Activated naive CD4-positive, alpha-beta T cell treated with Interleukin-2 at 50 U/mL for 16 hours (primary cell): ENCODE measurements at regions not wholly inside any gene's neighbourhood (a gene's known extent, or its start where the extent isn't known, plus 50 kb on each side); places are given as distances from the start of the nearest gene placed in this dataset.
"Not testable (repeated sequence)": the region's sequence is repeated elsewhere in the genome, so short reads cannot be mapped to it uniquely, and the experiment has no call there.

Experiments
- DNase-seq: peaks from one replicate; pipeline ENCODE4 v3.0.0-alpha.2; 2020

DNA sequence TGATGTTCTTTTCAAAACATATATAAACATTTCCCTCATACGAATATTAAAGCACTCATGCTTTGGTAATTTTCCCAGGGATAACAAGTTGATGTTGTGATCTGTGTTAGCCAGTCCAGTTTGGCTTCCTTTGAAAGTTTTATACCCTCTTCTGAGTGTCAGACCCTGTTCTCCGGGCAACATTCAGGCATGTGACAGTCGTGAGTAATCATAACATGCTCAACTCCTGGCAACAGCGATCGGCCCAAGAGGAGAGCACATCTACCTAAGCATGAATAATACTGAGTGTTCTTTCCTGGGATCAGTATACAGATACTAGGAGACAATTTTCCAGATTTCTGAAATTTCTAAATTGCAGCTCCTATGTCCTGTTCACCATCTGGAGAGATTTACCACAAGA, 1086.4 kb downstream of the CDH8 start:
- DNase-seq, result no peak

DNA sequence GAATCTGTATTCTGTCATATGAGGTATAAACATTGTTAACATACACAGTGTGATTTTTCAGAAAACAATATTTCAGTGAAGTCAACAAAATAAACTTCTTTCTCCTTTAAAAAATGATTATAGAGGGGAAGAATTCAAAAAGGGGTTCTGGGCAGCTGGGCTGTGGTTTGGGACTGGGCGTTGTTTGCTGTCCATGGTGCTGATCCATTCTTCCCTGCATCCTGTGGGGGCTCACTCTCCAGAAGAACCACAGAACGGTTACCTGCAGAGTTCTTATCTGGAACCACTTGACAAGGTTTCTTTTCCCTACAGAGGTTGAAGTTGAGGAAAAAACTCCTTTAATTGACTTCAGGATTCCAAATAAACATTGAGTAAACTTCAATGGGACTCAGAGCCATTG, 1091.0 kb downstream of the CDH8 start:
- no peak for DNase-seq

- not testable (repeated sequence) for DNase-seq
Measured at GRCh38 chr16:60936189-60936588, 1100.0 kb downstream of the CDH8 start.

- no peak for DNase-seq
Measured at GRCh38 chr16:60932600-60932999, 1103.6 kb downstream of the CDH8 start.

DNA sequence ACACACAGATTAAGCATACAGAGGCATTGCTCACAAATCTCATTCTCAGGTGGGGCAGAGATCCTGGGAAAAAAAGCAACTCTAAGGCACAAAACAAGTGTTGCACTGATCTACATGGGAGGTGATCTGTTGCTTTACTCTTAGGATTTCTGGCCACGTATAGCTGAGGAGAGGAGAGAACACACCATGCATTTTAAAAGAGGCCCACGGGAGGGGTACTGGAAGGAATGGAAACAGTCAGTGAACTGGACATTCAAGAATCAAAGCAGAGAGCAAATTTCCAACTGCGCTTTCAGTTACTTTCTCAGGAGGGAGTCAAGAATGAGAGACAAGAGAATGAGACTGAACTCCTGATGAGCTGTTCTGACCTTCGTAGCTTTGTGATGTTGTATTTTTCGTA, 1105.9 kb downstream of the CDH8 start:
- DNase-seq, result no peak

DNA sequence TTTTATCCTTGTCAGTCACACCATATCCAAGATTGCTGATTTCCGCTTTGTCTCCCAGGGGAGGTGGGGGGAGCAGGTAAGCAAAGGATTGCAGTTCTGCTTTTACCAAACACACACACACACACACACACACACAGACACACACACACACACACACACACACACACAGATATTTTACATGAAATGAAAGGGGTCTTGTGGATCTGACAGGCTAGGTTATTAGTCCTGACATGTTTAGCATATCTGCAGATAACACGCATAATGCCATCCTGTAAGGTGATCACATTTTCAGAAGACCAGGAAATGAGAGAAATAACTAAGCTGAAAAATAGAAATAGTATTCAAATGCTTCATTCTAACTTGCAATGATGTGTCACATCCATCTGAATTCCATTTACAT, 1113.3 kb downstream of the CDH8 start:
- DNase-seq, result no peak

DNA sequence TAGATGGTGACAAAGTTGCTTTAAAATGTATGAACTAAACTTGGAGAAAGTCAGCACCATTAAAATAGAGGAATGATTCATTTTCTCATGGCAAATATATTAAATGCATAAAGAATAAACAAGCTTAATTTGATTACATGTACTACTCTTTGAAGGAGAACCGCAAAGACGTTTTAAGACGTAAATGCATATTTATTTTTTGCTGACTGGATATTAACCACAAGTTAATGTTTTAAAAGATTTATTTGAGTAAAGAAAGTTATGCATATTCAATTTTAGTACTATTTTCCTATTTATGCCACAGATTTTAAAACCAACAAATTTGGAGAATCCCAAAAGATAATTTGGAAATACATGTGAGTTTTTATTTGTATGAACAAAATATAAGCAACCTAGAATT, 1121.9 kb downstream of the CDH8 start:
- DNase-seq, result no peak

- DNase-seq, result no peak
Measured at GRCh38 chr16:60907645-60908044, 1128.6 kb downstream of the CDH8 start.

GRCh38 chr16:60905811-60906210, 1130.4 kb downstream of the CDH8 start:
- no peak for DNase-seq

- DNase-seq, result no peak
Measured at GRCh38 chr16:60902114-60902513, 1134.1 kb downstream of the CDH8 start.

- no peak for DNase-seq
Measured at GRCh38 chr16:60882816-60883215, 1153.4 kb downstream of the CDH8 start.

DNA sequence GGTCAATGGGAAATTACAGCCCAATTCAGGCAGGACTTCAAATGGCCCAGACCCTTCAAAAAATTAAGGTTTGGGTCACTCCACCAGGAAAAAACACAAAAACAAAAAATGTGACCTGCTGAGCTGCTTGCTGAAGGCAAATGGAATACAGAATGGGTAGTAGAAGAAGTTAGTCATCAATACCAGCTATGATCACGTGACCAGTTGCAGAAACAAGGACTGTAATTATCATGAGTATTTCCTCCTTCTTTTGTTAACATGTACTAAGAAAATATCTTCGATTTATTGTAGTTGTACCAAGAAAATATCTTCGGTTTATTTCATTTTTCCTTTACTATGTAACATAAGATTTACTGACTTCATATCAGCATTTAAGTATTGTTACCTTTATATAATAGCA, 1183.6 kb downstream of the CDH8 start:
- no peak for DNase-seq

DNA sequence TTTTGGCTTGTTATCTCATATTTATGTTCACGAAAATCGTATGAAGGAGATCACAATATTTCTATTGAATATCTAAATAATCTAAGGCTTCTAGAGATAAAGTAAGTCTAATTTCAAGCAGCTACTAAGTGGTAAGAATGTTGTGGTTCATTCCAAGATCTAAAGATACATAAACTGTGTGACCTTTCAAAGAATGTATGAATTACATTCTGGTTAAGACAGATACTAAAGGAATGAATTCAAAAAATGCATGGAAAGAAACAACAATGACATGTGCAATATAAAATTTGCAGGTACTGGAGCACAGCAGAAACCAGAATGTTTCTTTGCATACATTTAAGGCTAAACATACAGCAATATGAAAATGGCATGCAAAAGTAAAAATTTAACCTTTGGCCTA, 1214.6 kb downstream of the CDH8 start:
- DNase-seq, result no peak

GRCh38 chr16:60820361-60820760, 1215.9 kb downstream of the CDH8 start:
- DNase-seq, result no peak

DNA sequence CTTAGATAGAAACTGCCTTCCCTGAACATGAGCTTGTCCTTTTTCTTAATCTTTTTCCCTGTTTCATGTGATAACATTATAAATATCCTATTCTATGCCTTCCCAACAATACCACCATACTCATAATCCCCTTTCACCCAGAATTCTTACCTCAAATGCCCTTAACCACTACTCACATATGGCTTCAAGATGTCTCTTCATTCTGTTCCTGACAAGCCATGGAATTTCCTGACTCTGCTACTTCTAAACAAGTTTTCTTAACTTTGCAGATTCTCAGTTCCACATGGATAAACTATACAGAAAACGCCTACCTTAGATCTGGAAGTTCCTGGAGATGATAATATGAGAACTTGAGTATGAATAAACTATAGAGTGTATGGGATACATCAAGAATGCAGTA, 1217.8 kb downstream of the CDH8 start:
- DNase-seq, result no peak

GRCh38 chr16:60816461-60816860, 1219.8 kb downstream of the CDH8 start:
- no peak for DNase-seq

GRCh38 chr16:60815865-60816264, 1220.4 kb downstream of the CDH8 start:
- DNase-seq, result no peak

DNA sequence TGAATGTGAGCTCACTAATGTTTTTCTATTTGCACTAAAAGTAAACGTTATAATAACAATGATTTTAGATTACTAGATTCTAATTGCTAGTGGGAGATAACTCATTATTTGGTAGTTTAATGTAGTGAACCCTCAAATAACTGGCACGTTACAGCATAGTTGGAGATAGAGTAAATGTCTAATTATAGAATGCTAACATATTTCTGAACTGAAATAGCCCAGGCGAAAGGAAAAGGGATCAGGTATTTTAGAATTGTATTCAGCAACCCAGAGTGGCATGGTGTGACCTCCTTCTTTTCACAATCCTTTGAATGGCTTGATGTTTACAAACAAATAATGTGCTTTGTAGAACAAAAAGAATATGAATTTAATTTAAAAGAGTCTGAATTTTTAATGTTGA, 1221.2 kb downstream of the CDH8 start:
- DNase-seq, result no peak

DNA sequence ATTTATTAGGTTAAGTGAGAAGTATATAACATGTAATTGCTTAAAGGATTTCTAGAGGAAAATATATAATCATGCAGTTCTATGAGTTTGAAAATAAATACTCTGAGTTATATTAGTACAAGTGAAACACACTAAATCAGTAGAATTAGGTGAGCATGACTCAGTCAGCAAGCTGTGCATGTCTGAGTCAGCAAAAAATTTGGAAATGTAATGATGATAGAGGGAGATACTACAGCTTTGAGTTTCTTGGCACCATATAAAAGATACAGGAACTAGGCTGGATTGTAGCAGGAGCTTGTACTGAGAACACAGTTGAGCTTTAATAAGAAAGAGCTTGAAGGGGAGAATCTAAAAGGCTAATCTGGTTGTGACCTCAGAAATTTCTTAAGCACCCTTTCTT, 1224.6 kb downstream of the CDH8 start:
- no peak for DNase-seq

- no peak for DNase-seq
Measured at GRCh38 chr16:60811051-60811608, 1225.1 kb downstream of the CDH8 start.

DNA sequence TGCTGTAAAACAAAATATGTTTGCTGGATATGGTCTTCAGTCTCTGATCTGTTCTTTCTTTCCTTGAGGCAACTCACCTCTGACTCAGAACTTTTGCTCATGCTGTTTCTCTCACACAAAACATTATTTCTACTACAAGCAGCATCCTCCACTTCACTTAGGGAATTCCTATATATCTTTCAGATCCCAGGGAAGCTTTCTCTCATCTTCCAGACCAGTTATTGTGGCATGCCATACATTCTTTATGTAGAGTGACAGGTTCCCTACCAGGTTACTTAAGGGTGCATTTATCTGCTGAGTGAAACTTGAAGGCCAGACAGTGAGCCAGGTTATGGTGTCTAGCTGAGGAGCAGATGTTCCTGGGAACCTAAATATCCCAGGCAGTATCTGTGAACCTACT, 1226.0 kb downstream of the CDH8 start:
- no peak for DNase-seq

DNA sequence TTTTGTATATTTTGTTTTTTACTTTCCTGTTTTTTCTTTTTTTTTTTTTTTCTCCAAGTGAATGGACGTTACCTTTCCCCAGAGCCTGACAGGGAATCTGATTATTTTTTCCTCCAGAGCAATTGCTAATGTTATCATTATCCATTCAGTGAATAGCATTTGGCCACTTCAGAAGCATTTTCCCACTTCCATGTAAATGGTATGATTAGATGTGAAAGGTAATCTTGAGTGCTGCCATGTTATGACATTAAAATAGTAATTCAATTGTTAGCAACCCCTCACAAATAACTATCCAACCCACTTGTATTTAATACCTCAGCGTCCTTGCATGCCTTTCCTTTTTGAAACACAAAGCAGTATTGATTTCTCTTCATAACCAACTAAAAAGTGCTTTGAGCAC, 1243.8 kb downstream of the CDH8 start:
- no peak for DNase-seq

DNA sequence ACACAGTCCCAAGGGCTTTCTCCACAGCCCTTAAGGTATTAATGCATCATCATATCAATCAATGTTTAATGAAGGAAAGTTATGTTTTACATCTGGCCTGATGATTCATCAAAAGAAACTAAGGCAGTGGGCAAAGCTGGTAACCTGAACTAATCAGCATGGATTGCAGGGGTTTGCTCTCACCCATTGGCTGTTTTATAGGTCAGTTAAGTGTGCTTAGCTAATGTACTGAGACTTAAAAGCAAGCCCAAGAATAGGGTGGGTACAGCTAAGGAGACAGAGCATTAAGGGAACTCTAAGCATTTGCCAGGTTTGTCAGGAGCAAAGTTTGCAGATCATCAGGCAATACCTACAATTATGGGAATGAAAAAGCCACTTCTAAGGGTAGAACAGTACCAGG, 1247.6 kb downstream of the CDH8 start:
- DNase-seq, result no peak

DNA sequence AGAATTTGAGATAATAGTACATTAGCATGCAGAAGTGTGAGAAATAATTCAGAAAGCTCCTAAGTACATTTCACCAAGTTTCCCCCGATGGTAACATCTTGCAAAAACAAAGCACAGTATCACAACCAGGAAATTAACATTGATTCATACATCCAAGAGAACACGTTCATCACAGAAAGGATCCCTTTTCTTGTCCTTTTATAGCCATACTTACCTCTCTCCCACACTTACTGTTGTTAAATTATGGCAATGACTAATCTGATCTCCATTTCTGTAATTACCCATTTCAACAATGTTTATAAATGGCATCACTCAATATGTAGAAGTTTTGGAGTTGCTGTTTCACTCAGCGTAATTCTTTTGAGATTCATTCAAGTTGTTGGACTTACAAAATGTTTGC, 1260.0 kb downstream of the CDH8 start:
- no peak for DNase-seq

- DNase-seq, result no peak
Measured at GRCh38 chr16:60771138-60771537, 1265.1 kb downstream of the CDH8 start.

DNA sequence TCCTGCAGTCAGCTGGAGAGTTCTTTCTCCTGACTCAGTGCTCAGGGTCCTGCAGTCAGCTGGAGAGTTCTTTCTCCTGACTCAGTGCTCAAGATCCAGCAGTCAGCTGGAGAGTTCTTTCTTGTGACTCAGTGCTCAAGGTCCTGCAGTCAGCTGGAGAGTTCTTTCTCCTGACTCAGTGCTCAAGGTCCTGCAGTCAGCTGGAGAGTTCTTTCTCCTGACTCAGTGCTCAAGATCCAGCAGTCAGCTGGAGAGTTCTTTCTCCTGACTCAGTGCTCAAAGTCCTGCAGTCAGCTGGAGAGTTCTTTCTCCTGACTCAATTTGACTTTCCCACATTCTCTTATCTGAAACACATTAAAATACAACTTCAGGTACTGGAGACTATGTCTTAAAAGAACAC, 1265.9 kb downstream of the CDH8 start:
- not testable (repeated sequence) for DNase-seq
